Adipocyte (in vitro differentiated cells): ENCODE measurements at regions not wholly inside any gene's neighbourhood (a gene's known extent, or its start where the extent isn't known, plus 50 kb on each side); places are given as distances from the start of the nearest gene placed in this dataset.

Experiments
- DNase-seq: peaks from one replicate; pipeline ENCODE4 v3.0.0-alpha.2; 2015; ENCODE audit warnings: low read depth
- H3K27me3 ChIP-seq: replicated peaks from 2 replicates; pipeline ENCODE4 v1.7.0; 2013; ENCODE audit warnings: mild to moderate bottlenecking, low read length, moderate library complexity; ENCODE audit not compliant: control insufficient read depth, insufficient read depth
- H3K36me3 ChIP-seq: 2 replicates; pipeline ENCODE4 v1.7.0; 2013; ENCODE audit warnings: low read length, mild to moderate bottlenecking, moderate library complexity; ENCODE audit not compliant: control insufficient read depth, insufficient read depth, severe bottlenecking
- H3K4me1 ChIP-seq: 2 replicates; pipeline ENCODE4 v1.7.0; 2013; ENCODE audit warnings: mild to moderate bottlenecking, low read length, moderate library complexity; ENCODE audit not compliant: control insufficient read depth, insufficient read depth
- H3K4me3 ChIP-seq: 2 replicates; pipeline ENCODE4 v1.7.0; 2013; ENCODE audit warnings: mild to moderate bottlenecking, low read length, moderate library complexity
- H3K9ac ChIP-seq: 2 replicates; pipeline ENCODE4 v1.7.0; 2013; ENCODE audit warnings: mild to moderate bottlenecking, low read length, moderate library complexity
- H3K9me3 ChIP-seq: 2 replicates; pipeline ENCODE4 v1.7.0; 2013; ENCODE audit warnings: mild to moderate bottlenecking, low read length, moderate library complexity; ENCODE audit not compliant: control insufficient read depth

GRCh38 chr15:89406940-89407607, 72.5 kb upstream of the POLG start:
- Histone ChIP-seq H3K4me1 (peaks cover 21% of the 10 kb centered on the region), H3K27me3 (peaks cover 99% of the 10 kb centered on the region), H3K9ac (no peak overlapping the region), H3K36me3 (no peaks in the 10 kb centered on the region), H3K9me3 (no peaks in the 10 kb centered on the region), H3K4me3 (no peak overlapping the region)
- peak; percentile 10 for DNase-seq

- Histone ChIP-seq H3K9ac (no peak overlapping the region), H3K9me3 (no peaks in the 10 kb centered on the region), H3K27me3 (peaks cover 98% of the 10 kb centered on the region), H3K4me3 (peak overlapping the region; percentile 17), H3K4me1 (peaks cover 21% of the 10 kb centered on the region), H3K36me3 (no peaks in the 10 kb centered on the region)
- peak; percentile 12 for DNase-seq
Observed at GRCh38 chr15:89406218-89406939, 71.8 kb upstream of the POLG start.

DNA sequence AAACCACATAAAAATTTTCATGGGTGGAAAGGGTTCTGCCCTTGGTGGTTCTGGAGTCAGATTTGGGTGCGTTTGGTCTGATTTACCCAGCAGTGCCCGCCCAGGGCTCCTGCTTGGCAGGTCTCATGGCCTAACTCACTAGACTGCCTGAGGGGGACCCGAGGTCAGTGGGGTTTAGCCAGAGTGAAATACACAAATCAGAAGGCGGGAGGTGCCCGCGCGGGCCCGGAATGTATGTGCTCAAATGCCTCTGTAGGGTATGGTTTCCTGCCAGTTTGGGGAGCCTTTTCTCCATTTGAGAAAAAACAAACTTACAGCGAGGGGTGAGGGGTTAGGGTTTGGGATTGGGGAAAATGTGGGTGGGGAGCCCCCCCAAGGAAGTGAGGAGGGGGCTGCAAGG, 70.9 kb upstream of the POLG start:
- H3K27me3 ChIP-seq = peaks cover 99% of the 10 kb centered on the region
- H3K9me3 ChIP-seq = no peaks in the 10 kb centered on the region
- peaks cover 21% of the 10 kb centered on the region for H3K4me1 ChIP-seq
- H3K36me3 ChIP-seq = no peaks in the 10 kb centered on the region
- no peak overlapping the region for H3K4me3 ChIP-seq
- DNase-seq = no peak
- H3K9ac ChIP-seq = no peak overlapping the region

DNA sequence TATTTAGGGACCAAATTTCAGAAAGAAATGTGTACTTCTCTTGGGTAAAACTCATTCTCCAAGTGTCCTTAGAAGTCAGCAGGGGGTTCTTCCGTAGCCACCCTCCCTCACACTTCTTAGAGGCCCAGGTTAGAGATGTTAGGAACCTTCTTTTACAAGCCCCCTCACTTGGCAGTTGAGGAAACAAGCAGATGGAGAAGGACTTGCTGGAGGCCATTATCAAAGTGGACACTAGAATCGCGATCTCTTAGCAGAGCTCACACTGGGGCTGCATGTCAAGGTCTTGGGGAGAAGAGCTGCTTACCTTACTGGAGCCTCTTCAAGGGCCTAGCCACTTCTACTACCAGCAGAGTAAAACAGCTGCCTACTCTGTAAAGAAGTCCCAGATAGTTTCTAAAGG, 69.4 kb upstream of the POLG start:
- peaks cover 17% of the 10 kb centered on the region for H3K4me1 ChIP-seq
- H3K9me3 ChIP-seq = no peaks in the 10 kb centered on the region
- H3K9ac ChIP-seq = no peak overlapping the region
- DNase-seq = no peak
- no peak overlapping the region for H3K4me3 ChIP-seq
- H3K36me3 ChIP-seq = no peaks in the 10 kb centered on the region
- H3K27me3 ChIP-seq = peaks cover 94% of the 10 kb centered on the region

GRCh38 chr15:89402518-89402805, 67.8 kb upstream of the POLG start:
- H3K9ac ChIP-seq = no peak overlapping the region
- H3K4me1 ChIP-seq = peaks cover 8% of the 10 kb centered on the region
- peaks cover 94% of the 10 kb centered on the region for H3K27me3 ChIP-seq
- no peaks in the 10 kb centered on the region for H3K36me3 ChIP-seq
- DNase-seq = no peak
- H3K4me3 ChIP-seq = no peak overlapping the region
- no peaks in the 10 kb centered on the region for H3K9me3 ChIP-seq

DNA sequence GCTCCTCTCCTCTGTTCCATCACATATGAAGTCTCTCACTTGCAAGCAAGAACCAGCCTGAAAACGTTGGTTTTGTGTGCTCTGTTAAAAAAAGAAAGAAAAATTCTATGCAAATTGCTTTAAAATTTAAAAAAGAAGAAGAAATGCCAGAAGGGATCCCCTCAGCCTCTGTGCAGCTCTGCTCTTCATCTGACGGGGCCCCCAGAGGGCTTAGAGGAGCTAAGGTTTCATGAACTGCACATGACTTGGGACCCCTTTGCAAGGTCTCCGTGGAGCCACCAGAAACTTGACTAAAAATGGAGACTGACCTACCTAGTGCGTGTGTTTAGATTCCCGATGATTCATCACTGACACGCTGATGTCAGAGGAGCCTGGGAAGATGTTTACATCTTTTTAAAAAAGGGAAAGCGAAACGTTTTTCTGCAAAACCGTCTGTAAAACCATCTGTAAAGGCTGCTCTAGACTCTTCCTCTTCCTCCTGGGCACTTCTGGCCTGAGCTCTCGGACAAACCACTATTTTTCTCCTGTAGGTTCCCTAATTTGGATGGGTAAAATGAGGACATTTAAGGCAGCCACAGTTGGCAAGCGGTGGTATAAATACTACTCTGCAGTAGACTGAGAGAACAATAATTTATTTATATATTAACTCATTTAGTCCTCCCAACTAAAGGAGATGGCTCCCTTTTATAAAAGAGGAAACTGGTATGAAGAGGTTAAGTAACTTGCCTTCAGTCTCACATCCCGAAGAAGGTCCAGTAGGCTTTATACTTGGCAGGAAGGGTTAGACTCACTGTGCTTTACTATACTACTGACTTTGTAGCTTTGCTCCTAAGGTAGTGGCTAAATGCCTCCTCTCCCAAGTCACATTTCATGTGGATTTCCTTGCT, 67.2 kb upstream of the POLG start:
- Histone ChIP-seq H3K9ac (no peak overlapping the region), H3K9me3 (no peaks in the 10 kb centered on the region), H3K36me3 (no peaks in the 10 kb centered on the region), H3K27me3 (peaks cover 94% of the 10 kb centered on the region), H3K4me3 (no peak overlapping the region), H3K4me1 (peaks cover 5% of the 10 kb centered on the region)
- DNase-seq = peak; percentile 54

DNA sequence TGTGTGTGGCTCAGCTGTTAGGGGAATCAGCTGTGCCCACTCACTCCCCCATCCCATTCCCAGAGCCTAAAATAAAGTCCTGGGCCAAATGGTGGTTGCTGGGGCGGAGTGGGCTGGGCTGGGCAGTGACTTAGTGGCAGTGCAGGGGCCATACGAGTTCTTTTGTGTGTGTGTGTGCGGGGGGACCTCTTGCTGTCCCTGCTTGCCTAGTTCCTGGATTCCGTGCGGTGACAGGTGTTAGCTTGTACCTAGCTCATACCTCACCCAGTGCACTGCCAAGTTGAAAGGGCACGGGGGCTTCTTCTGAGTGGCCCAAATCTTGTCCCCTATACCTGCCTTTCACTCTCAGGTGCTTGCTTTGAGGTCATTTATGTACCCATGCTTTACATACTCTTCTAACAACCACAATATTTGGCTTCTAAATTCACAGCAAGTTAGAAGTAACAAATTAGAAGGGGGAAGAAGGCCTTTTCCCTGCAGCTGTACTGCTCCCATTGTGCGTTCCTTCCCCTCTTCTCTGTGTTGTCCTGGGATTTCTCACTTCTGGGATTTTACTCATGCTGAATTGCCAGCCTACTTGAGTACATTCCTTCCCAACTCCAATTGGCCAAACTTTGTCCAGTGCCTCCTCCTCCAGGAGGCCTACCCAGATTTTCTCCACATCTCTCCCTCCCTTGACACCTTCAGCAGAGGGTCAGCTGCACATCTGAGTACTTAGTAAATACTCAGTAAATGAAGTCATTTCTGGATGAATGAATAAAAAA, 66.3 kb upstream of the POLG start:
- Histone ChIP-seq H3K9me3 (no peaks in the 10 kb centered on the region), H3K27me3 (peaks cover 90% of the 10 kb centered on the region), H3K4me3 (no peak overlapping the region), H3K36me3 (no peaks in the 10 kb centered on the region), H3K4me1 (peaks cover 1% of the 10 kb centered on the region), H3K9ac (no peak overlapping the region)
- no peak for DNase-seq

GRCh38 chr15:89400116-89400781, 65.6 kb upstream of the POLG start:
- H3K9me3 ChIP-seq = no peaks in the 10 kb centered on the region
- H3K4me3 ChIP-seq = no peak overlapping the region
- H3K4me1 ChIP-seq = peaks cover 7% of the 10 kb centered on the region
- H3K9ac ChIP-seq = no peak overlapping the region
- no peak for DNase-seq
- peaks cover 87% of the 10 kb centered on the region for H3K27me3 ChIP-seq
- H3K36me3 ChIP-seq = no peaks in the 10 kb centered on the region

DNA sequence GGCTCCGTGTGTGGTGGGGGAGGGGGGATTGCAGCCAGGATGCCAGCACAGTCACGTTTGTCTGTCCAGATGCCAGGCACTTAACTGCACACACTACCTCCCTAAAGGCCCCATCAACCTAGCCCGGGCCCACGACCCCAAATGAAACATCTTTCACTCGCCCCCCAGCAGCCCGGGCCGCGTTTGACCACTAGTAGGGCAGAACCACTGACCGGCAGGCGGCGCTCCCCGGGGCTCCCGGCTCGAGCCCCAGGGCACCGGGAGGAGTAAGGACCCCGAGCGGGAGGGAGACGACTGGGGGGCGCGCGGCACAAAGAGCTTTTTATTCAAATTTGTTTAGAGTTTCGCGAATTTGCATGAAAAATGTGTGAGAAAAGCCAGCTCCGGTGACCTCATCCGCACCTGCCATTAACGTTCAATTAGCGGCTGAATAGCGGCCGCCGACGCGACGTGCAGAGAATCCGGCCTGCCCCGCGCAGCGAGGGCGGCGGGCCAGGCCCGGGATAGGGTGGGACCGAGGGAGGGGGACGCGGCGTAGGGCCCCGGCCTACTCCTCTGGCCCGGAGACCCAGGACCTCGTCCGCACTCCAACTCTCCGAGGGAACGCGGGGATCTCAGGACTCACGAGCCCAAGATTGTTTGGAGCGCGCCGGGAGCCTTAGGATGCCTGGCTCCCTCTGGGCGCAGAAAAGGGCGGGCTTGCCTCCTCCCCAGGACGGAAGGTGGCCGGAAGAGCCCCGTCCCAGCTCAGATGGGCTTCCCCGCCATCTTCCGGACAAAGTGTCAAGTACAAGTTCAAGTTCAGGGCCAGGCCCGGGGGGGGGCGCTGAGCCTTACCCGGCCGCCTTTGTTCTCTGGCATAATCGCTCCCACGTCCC, 64.9 kb upstream of the POLG start:
- Histone ChIP-seq H3K4me3 (no peak overlapping the region), H3K4me1 (peaks cover 7% of the 10 kb centered on the region), H3K27me3 (peaks cover 87% of the 10 kb centered on the region), H3K9ac (no peak overlapping the region), H3K36me3 (no peaks in the 10 kb centered on the region), H3K9me3 (no peaks in the 10 kb centered on the region)
- no peak for DNase-seq

DNA sequence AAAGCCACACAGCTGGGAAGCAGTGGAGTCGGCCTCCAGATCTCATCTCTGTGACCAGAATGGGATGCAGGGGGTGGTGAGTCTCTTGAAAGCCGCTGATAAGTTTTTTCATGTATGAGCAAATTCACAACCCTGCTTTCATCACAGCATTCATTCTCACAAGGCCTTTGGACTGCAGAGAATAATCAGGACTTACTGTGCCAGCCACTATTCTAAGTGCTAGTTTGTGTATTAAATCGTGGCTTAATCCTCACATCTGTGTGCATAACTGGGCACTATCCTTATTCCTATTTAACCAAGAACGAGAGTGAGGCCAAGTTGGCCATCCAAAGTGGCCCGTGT, 64.2 kb upstream of the POLG start:
- no peak for DNase-seq
- no peak overlapping the region for H3K9ac ChIP-seq
- H3K4me3 ChIP-seq = no peak overlapping the region
- no peaks in the 10 kb centered on the region for H3K36me3 ChIP-seq
- H3K9me3 ChIP-seq = no peaks in the 10 kb centered on the region
- H3K27me3 ChIP-seq = peaks cover 87% of the 10 kb centered on the region
- H3K4me1 ChIP-seq = peaks cover 7% of the 10 kb centered on the region
